HG03103 (cell line): ENCODE measurements at regions not wholly inside any gene's neighbourhood (a gene's known extent, or its start where the extent isn't known, plus 50 kb on each side); places are given as distances from the start of the nearest gene placed in this dataset.
"Not testable (repeated sequence)": the region's sequence is repeated elsewhere in the genome, so short reads cannot be mapped to it uniquely, and the experiment has no call there.

Source experiments
- ATAC-seq: cut with Tn5 transposase; IDR thresholded peaks from one replicate; pipeline ENCODE4 v1.9.1; 2021; ENCODE audit warnings: low read depth; ENCODE audit not compliant: unreplicated experiment

DNA sequence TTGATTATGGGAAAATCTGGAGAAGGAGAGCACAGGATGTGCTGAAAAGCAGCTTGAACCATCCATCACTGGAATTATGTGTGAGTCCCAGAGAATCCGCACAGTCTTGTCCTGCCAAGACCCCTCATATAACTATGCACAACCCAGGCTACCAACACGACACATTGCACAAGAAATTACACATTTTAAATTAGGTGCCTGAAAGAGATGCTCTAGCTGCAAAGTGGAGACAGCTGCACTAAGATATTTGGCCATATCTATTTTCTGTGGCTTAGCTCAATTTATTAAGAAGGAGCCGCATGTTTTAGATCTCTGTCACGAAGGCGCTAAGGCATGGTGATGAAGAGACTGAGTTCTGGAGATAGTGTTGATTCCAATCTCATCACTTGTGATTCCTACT, 1308.4 kb downstream of the CDH8 start:
- ATAC-seq, result no peak

DNA sequence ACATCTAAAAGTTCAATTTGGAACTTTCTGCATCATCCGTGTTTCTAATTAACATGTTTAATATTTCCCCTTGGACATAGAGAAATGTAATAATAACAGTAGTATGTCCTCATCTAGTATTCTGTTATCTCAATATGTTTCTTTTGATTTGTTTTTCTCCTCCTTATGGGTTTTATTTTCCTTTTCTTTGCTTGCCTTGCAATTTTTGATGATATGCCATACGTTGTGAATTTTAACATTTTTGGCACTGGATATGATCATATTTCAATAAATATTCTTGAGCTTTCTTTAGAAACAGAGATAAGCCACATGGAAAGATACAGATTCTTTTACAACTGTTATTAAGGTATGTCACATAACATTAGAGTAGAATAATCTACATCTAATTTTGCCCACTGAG, 1316.2 kb downstream of the CDH8 start:
- ATAC-seq, result no peak

DNA sequence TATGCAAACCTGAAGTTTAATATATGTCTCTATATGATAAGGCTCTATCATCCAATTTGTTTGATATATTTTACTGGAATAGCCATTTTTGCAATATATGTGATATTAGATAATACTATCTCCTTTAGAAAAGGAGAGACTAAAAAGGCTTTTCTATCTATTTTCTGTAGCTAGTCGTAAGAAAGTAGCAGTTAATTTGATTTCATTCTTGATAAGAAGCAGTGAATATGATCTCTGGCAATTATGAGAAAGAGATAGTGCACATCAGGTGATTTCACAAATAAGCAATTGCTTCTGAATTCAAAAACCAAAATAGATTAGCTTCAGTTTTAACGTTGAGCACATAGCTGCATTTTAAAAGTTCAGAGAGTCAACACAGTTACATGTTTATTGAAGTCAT, 1318.4 kb downstream of the CDH8 start:
- ATAC-seq, result no peak

DNA sequence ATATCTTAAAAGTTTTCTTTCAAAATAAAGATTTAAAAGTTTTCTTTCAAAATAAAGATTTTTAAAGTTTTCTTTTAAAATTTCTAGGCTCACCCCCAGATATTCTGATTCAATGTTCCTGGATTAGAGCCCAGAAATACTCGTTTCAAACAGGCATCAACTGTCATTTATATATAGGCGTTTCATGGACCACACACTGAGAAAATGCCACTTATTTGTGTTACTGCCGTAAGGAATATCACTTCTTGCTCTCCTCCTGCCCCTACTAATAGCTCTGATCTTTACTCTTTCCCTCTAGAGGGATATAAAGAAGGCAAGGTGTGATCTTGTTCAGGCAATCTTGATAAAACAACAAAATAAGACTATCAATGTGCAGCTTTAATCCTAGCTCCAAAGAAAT, 1324.1 kb downstream of the CDH8 start:
- no peak for ATAC-seq

DNA sequence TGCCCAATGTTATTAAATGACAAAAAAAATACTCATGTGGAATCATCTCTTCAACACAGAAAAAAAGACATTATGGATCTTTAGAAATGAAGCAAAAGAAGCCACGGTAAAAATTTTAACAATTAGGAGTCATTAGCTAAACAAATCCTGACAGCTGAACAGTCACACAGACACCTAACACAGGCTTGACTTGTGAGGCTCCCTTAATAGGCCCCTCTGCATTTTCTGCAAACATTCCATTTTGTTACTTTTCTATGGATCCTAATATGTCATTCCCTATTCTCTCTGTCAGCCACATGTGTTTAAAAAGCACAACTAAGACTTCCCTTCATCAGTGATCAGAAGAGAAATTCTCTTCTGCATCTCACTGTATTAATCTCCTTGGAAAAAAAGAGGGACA, 1331.5 kb downstream of the CDH8 start:
- ATAC-seq, result no peak

DNA sequence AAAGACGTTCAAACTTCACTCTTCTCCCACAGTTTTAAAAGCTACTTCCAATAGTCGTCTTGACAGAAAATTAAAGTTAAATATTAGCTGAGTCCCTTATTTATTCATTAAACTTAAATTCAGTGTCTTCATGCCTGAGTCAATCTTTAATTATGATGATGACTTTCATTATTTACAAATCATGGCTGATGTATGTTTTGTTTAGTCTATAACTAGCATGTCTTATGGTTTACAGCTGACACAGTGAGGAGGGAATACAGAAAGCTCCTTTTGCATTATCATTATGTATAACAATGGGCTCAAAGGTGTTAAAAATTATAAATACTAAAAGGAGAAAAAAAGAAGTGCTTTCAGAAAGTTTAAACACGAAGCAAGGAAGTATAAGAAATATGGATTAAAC, 1333.1 kb downstream of the CDH8 start:
- ATAC-seq, result no peak

DNA sequence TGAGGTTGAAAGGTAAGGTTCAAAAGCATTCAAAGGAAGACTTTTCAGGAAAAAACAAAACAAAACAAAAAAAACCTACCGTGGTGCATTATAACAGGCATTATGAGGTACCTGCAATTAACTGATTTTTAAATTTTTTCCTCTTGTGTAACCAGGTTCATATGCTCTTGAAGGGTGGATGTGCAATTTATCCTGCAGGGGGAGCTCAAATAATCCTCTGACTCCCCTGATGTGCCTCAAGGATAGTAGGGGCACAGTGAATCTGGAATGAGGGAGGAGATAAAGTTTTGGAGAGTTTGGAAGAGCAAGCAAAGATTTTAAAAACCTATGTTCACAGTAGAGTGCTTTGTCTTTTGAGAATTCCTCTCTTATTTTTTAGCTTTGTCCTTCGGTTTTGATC, 1349.4 kb downstream of the CDH8 start:
- no peak for ATAC-seq

DNA sequence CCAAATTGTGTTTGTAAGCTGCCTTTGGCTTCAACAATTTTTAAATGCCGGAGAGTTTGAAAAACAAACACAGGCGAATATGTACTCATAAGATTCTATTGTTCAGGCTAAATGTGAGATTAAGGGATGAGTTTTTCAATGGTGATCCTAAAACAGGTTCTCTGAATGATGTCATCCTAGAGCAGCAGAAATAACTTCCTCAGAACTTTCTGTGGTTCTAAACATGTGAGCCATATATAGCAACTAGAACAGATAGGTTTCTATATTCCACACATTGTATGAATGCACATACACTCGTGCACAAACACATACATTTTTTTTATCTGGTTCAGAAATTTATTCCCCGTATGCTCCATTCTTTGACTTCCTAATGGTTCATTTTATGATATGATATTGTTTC, 1352.2 kb downstream of the CDH8 start:
- ATAC-seq, result no peak

DNA sequence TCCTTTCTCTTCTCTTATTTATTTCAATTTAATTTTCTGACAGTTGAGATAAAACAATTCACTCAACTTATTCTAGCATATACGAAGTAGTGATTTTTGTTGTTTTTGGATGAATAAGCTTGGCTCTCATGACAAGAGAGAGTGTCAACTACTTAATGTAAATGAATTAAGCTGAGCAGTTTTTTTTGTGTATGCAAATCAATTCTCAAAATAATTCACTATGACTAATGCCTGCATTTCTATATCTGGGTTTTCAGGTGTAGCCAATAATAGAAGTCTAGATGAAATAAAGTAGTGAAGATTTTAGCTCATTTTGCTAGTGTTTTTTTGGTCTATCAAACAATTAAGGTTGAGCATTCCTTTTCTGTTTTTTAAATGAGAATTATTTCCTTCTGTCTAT, 1354.0 kb downstream of the CDH8 start:
- no peak for ATAC-seq

DNA sequence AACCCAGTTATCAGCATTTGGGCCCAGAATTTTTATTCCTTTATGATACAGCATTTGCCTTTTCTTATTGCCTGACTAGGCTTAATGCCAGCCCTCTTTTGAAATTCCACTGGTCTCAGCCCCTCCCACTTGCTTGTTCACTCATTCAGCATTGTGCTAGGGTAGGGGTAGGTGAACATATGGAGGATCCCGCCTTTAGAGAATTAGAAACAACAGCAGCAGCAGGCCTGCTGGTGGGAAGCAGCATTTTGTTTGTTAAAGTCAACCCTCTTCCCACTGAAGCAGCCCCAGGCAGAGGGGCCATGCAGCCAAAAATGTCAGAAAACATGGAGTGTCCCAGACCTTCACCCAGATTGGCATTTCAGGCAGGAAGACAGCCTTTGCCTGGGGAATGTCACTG, 1355.2 kb downstream of the CDH8 start:
- no peak for ATAC-seq

DNA sequence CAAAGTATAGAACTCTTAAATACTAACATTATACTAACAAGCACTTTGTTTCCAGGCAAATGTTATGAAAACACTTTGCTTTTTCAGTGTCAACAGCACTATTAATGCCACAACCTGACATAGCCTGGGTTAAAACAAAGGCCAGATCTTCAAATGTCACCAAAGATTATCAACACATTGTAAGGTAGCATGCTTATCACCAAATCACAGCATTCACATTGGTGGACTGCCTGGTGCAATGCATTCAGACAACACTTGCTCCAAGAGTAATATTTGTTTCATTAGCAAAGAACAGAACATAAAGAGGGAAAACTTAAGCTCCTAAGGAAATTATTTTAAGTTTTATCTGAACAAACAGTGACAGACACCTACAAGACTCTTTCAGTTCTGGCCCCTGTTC, 1361.2 kb downstream of the CDH8 start:
- ATAC-seq, result no peak

DNA sequence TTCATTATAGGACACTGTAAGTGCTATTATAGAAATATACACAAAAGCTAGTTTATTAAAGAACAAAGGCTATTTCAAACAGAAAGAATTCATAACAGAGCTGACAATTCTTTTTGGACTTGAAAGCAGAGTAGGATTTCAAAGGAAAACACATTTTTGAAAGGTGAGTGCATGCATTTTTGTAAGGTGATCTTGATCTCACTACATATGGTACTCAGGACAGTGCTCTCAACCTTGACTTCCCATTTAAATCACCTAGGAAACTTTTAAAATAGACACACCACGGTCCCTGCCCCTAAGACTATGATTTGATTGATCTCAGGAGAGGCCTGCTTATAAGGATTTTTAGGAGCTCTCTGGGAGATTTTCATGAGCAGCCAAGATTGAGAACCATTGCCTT, 1362.0 kb downstream of the CDH8 start:
- no peak for ATAC-seq

DNA sequence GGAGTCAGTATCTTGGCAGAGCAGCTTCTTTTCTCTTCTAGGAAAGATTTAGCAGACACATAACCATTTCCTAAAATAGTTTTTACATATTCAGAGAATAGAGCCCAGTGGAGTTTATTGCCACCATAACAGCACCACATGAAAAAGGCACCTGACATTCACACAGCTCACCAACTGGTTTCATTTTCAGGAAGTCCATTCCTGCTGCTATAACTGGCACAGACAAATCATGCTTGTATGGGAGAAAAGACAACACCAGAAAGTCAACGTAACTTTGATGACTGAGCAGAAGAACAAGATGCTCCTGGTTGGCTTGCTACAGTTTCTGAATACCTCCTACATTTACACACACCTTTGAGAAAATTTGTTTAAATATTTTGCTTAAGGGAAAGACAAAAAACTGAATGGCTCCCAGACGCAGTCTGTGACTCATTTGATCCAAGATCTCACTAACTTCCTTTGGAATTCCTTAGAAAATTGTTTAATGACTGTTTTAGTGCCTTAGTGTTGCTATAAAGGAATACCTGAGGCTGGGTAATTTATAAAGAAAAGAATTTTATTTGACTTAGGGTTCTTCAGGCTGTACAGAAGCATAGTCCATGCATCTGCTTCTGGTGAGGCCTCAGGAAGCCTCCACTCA, 1380.6 kb downstream of the CDH8 start:
- no peak for ATAC-seq

DNA sequence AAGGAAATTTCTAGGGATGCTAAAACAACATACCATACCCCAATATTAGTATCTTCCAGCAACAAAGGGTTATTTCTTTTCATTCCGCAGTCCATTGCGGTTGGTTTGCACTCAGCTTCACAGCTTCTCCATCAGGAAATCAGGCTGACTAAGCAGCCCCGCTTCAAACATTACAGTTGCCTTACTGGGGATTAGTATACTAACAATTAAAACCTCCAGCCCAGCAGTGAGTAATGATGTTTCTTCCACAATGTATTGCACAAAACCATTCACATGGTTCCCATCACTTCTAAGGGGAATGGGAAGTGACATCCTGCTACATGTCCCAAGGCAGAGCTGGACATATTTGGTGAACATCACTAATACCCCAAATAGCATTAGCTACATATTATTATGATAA, 1384.9 kb downstream of the CDH8 start:
- ATAC-seq, result no peak

DNA sequence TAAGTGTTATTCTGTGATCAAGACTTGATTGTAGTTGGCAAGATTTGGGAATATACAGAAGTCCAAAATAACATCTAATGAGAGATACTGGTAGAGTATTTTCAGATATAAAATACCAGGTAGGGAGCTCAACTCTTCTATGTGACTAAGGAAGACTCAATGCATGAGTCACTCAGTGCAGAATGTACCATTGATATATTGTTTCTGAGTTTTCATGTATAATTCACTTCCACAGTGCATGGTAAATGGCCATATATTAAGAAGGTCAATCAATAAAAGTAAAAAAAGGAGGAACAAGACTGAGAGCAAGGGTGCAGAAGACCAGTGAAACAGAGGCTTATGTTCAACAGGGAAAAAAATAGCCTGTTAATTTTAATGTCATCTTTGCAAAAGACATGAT, 1387.9 kb downstream of the CDH8 start:
- ATAC-seq, result no peak

DNA sequence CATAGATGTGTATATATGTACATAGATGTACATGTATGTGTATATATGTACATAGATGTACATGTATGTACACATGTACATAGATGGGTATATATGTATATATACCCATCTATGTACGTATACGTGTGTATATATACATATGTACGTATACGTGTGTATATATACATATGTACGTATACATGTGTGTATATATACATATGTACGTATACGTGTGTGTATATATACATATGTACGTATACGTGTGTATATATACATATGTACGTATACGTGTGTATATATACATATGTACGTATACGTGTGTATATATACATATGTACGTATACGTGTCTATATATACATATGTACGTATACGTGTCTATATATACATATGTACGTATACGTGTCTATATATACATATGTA, 1388.8 kb downstream of the CDH8 start:
- not testable (repeated sequence) for ATAC-seq

DNA sequence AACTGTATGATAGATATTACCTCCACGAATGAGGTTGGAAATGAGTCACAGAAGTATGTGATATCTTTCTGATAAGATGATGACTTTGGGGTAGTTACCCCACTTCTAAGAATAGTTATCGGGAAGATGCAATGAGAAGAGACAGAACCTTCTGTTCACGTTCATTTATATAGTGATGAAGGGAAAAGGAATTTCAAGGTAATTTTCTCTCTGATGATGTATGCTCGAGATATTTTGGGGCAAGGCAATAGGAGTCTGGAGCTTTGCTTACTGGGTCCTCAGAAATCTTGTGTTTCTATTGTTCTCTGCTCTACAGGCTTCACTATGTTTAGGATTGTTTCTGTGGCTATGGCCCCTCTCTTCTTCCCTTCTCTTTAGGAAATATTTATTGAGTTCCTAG, 1389.6 kb downstream of the CDH8 start:
- no peak for ATAC-seq

DNA sequence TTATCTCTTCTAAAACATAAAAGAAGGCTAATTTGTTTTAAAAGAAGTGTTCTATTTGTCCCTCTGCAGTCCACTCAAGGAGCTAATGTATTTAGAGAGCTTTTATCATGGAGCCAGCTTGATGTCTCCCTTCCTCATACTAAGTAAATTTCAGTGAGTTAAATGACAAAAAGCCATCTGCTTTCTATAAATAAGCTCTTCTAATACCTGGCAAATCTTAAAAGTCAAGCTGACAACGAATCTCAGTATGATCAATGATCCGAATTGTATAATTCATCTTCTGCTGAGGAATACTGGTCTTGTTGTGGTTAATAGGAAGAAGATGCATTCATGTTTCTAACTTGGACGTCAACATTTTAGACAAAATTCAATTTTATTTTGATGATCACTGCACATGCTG, 1390.7 kb downstream of the CDH8 start:
- no peak for ATAC-seq

DNA sequence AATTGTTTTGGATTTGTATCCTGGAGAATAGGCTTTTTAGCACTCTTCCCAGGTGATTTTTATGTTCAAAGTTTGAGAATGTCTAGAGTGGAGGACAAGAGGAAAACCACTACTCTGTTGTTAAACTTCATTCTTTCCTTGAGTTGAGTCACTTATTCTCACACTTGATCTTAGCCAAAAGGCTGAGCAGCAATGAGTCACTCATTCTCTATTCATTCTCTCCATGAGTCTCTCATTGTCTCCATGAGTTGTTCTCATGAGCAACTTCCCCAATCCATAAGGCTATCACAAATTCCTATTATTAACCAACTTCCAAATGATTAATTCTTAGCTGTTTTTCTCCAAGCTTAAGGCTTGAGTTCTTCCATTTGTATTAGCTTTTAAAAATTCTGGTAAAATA, 1393.3 kb downstream of the CDH8 start:
- ATAC-seq, result no peak

DNA sequence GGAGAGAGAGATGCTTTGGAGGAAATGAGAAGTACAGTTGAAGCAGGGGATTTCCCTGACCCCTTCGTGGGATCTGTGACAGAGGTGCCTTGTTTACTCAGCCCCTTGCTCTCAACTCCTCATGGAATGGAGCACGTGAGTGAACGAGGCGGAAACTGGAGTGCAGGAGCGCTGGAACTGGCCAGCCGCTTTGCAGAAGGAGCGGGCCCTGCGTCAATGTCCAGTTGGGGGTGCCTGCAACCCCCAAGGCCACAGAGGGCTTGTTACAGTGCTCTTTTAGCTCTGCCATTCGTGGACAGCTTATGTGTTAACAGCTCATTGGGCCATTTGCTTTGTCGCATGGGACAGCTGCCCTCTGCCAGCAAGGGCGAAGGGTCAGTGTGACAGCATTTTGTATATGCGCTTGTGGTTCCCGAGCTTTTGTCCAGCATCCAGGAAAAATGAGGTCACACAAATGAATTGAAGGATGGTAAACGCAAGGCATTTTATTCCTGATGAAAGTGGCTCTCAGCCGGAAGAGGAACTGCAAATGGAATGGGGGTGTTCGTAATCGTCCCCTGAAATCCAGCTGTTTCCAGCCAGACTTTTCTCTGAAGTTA, 1395.1 kb downstream of the CDH8 start:
- ATAC-seq, result no peak

DNA sequence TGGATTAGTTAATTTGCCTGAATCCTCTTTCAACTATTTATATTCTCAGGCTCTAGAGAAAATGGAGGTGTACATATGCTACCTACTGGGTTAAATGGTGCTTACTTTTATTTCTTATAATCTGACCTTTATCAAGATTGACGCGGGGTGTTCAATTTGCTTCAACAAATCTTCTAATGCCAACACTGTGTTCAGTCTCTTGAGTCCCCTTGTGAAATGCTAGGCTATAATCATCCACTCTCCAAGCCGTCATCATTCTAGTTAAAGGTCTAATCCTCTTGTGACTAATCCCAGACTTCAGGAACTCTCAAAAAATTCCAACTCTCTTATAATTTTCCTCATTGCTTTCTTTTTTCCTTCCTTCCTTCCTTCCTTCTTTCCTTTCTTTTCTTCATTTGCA, 1396.2 kb downstream of the CDH8 start:
- no peak for ATAC-seq

DNA sequence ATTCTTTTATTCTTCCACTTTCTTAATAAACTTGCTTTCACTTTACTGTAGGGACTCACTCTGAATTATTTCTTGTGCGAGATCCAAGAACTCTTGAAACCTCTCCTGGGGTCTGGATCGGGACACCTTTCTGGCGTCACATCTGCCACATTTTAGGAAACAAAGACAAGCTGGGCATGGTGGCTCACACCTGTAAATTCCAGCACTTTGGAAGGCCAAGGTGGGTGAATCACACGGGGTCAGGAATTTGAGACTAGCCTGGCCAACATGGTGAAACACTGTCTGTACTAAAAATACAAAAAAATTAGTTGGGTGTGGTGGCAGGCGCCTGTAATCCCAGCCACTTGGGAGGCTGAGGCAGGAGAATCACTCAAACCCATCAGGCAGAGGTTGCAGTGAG, 1399.6 kb downstream of the CDH8 start:
- ATAC-seq, result not testable (repeated sequence)

DNA sequence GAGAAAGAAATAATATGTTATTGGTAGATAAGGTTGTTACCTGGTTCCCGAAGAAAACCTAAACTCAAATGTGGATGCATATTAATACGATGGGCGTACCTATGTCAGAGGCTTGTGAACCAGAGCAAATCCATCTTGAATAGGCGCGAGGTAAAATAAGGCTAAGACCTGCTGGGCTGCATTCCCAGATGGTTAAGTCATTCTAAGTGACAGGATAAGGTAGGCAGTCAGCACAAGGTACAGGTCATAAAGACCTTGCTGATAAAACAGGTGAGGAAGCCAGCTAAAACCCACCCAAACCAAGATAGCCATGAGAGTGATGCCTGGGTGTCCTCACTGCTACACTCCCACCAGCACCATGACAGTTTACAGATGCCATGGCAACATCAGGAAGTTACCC, 1400.1 kb downstream of the CDH8 start:
- no peak for ATAC-seq
